ENCODE measurements at regions not wholly inside any gene's neighbourhood (a gene's known extent, or its start where the extent isn't known, plus 50 kb on each side); places are given as distances from the start of the nearest gene placed in this dataset.
"Not testable (repeated sequence)": the region's sequence is repeated elsewhere in the genome, so short reads cannot be mapped to it uniquely, and the experiment has no call there.

DNA sequence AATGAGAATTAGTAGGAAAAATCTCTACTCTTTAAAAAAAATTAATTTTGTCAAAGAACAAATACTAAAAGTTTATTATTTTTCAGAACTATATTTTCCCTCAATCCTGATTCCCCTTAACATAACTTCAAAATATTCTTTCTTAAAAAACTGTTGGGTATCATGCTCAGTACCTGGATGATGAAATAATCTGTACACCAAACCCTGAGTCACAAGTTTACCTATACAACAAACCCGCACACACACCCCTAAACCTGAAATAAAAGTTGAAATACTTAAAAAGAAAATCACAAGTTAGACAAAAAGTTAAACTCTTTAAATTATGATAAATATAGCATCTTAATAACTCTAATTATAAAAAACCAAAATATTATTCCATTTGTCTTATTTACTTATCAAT is 812.3 kb downstream of the MAT2B start:
- DNase-seq = no peak

GRCh38 chr5:164319161-164319560 is 813.7 kb downstream of the MAT2B start:
- no peak for DNase-seq

DNA sequence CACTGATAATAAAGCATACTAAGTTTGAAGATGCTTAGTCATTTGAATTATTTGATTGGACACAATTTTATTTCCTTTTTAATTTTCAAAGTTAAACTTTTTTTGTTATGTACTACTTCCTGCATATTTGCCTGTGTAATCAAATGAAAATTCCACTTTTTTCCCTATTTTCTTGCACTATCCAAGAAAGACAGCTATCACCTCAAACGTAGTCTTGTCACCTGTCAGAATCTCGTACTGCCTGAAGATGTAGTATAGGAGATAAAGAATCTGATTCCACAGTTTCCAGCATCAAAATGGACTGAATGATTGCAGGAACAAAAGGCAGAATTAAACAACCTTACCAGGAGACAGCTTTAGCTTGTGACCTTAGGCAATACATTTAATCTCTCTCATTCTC is 818.8 kb downstream of the MAT2B start:
- DNase-seq = no peak

GRCh38 chr5:164326219-164326618 is 820.8 kb downstream of the MAT2B start:
- no peak for DNase-seq

DNA sequence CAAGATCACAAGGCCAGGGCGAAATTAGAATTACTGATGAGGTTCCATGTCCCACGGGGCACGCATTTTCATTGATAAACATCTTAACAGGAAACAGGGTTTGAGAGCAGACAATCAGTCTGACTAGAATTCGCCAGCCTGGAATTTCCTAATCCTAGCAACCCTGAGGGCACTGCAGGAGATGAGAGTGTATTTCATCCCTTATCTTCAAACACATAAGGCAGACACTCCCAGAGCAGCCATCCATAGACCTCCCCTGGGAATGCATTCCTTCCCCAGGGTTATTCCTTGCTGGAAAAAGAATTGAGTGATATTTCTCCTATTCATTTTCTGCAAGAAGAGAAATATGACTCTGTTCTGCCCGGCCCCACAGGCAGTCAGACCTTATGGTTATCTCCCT is 821.7 kb downstream of the MAT2B start:
- DNase-seq = not testable (repeated sequence)

- DNase-seq = no peak
Measured at GRCh38 chr5:164332349-164333196, 827.2 kb downstream of the MAT2B start.

DNA sequence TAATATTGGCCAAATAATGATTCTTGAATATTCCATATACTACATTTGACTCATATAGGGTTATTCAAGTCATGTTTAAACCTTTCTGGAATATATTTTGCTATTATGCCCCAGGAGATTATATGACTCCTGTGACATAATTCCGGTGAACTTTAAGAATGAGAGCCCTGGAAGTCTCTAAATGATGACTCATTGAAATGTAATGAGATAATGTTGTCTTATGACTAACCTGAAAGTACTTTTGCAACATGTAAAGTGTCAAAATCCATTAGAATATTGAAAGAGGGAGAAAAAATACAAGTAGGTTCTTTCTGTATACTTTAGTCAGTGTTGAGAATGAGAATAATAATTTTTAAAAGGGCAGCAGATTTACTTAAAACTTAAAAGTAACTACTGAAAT is 830.4 kb downstream of the MAT2B start:
- no peak for DNase-seq

DNA sequence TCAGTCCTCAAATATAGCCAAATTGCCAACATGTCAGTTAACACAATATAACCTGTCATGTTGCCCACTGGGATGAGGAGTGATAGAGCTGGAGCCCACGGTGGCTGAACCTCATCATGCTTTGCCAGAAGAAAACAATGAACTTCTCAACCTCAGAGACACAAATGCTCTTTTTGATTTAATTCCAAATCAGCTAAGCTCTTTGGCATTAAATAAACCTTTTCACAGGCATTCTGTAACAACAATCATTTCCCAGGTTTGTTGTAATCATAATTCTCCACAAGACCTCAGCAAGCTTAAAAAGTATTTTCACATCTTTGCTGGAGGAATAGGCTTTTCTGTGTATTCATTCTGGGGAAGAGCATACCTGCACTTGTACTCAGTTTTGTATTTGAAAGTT is 830.9 kb downstream of the MAT2B start:
- no peak for DNase-seq

DNA sequence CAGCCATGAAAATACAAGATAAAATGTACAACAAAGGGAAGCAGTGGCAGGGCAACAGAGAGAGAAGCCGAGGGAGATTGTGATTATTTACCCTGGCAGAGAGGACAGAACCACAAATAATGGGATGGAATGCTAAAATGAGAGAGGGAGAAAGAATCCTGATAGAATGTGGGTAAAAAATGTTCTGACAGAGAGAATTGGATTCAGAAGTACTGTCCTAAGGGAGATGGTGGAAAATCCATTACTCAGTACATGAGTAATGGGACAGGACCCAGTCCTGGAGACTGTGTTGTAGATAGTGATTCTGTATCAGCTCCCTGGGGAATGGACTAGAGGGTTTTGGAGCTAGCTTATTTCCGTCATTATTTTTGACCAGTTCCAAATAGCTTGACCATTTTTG is 831.5 kb downstream of the MAT2B start:
- DNase-seq = no peak

DNA sequence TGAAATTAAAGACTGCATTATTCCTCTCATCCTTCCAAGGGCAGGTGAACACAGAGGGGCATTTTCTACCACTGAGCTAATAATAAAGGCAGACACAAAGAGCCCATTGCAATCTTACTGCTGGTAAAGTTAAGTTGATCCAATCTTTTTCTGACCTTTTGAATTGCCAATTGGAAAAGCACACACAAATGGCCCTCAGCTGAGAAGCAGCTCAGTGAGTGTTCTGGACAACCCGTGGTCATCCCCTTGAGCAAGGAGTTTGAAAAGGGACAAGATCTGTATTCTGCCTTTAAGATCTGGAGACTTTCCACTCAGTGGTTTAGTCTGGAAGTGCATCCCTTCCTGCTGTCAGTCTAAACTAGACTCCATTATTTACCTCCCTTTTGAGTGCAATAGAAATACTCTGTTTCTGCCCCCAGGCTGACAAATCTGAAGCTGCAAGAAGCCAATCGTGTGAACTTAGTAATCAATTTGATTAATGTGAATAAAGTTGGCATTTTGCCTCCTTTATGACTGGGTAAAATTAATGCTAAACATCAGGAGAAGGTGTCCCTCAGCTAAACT is 835.7 kb downstream of the MAT2B start:
- no peak for DNase-seq

DNA sequence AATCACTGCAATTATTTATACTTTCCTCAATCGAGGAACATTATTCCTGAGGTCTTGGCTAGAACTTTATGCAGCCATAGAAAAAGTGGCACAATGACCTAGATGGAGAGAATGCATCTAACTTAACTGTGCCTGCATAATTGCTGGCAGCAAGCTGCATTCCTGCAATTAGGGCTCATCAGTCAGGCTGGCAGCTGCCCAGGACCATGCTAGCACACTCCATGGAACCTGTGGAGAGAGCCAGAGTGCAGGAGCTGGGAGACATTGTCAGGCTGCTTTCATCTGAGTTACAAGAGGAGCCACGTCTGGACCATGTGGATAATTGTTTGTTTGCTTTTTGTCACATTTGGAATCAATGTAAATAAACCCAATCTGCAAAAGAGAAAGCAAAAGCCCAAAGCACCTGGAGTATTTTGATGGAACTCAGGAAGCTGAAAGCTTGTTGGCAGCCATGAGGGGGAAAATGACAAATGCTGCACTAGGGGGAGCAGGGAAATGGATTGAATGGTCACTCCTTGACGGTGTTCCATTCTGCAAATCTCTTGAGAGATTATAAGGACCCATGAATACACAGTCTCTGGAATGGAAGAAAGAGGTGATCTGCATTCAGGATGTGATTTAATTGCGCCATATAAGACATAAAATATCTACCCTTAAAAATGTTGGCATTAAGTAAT is 839.9 kb downstream of the MAT2B start:
- no peak for DNase-seq

GRCh38 chr5:164345853-164346252 is 840.4 kb downstream of the MAT2B start:
- DNase-seq = no peak

GRCh38 chr5:164346785-164347630 is 841.6 kb downstream of the MAT2B start:
- DNase-seq = no peak

DNA sequence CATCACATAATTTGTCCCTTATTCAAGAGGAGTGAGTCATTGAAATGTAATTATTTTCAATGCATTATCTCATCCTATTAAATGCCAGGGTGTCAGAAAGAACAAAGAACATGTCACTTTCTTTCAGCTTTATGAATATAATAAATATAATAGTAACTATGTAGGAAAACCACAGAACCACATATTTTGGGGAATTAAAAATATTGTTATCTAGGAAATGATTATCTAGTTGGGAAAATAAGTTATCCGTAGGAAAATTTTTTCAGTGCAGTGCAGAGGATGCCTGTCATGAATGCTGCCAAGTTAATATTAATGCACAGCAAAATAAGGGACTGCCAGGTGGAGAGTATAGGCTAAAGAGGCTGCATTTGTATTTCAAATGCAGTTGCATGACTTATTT is 844.8 kb downstream of the MAT2B start:
- no peak for DNase-seq

DNA sequence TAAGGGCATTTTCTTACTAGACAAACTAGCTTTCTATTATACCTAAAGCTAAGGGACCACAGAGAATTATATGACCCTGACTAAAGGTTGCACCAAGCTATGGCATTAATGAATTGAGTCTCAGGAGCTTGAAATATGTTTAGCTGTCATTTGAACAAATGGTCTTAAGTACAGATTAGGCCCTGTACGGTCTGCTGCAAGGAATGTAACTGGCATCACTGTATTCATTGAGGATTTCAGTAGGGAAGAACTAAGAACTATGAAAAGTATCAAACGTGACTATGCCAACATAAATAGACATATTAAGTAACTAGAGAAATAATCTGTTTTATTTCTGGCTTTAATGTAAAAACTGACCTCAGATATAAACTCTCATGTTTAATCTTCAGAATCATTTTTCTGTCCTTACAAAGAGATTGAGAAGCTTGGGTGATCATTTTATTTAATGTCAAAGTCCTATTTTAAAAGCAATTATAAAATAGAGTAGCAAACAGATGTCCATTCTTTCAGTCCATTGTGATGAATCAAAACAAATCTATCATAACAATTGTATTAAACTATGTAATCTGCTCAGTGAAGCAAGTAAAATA is 845.9 kb downstream of the MAT2B start:
- no peak for DNase-seq

DNA sequence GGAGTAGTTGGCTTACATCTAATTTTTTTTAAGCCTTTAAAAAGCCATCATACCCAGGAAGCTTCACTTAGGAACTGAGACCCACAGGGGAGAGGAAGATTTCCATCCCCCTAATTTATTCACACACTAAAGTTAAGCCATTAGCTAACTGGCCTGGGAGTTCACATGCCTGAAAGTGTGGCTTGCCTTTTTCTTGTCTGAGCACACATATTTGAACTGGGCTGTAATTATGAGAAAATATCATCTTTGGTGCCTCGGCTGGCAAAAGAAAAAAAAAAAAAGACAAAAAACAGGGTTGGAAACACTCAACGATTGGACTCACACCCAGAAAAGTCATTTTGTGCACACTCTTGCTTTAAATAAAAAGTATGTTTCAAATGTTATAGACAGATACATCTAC is 847.3 kb downstream of the MAT2B start:
- DNase-seq = no peak

GRCh38 chr5:164353155-164353554 is 847.7 kb downstream of the MAT2B start:
- no peak for DNase-seq

- no peak for DNase-seq
Measured at GRCh38 chr5:164354139-164354751, 848.8 kb downstream of the MAT2B start.

GRCh38 chr5:164355267-164355830 is 849.9 kb downstream of the MAT2B start:
- no peak for DNase-seq

DNA sequence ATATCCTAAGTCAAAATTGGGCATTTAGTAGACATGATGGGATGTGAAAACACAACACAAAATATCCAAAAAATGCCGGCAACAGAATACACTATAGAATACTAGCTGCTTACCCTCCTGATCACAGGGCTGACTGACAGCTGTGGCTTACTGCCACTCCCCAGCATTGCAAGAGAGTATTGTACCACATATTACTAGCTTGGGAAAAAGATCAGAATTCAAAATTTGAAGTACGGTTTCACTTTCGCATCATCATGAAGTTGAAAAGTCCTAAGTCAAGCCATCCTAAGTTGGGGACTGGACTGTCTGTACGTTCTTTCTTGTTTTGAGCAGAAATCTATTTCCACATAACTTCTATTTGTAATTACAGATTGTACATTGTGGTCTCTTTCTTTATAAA is 851.4 kb downstream of the MAT2B start:
- DNase-seq = no peak

- DNase-seq = no peak
Measured at GRCh38 chr5:164357395-164358033, 852.1 kb downstream of the MAT2B start.
